NCI-H345 (cell line): ENCODE measurements at regions not wholly inside any gene's neighbourhood (a gene's known extent, or its start where the extent isn't known, plus 50 kb on each side); places are given as distances from the start of the nearest gene placed in this dataset.
"Not testable (repeated sequence)": the region's sequence is repeated elsewhere in the genome, so short reads cannot be mapped to it uniquely, and the experiment has no call there.

ENCODE experiments used
- DNase-seq: peaks from one replicate; lab custom pipeline; 2025; lab: John Stamatoyannopoulos, UW

GRCh38 chr14:34175574-34175973 is 224.7 kb upstream of the EGLN3 start:
- DNase-seq, result no peak

GRCh38 chr14:34174973-34175372 is 224.1 kb upstream of the EGLN3 start:
- DNase-seq, result peak; percentile 53

GRCh38 chr14:34173916-34174315 is 223.0 kb upstream of the EGLN3 start:
- no peak for DNase-seq

DNA sequence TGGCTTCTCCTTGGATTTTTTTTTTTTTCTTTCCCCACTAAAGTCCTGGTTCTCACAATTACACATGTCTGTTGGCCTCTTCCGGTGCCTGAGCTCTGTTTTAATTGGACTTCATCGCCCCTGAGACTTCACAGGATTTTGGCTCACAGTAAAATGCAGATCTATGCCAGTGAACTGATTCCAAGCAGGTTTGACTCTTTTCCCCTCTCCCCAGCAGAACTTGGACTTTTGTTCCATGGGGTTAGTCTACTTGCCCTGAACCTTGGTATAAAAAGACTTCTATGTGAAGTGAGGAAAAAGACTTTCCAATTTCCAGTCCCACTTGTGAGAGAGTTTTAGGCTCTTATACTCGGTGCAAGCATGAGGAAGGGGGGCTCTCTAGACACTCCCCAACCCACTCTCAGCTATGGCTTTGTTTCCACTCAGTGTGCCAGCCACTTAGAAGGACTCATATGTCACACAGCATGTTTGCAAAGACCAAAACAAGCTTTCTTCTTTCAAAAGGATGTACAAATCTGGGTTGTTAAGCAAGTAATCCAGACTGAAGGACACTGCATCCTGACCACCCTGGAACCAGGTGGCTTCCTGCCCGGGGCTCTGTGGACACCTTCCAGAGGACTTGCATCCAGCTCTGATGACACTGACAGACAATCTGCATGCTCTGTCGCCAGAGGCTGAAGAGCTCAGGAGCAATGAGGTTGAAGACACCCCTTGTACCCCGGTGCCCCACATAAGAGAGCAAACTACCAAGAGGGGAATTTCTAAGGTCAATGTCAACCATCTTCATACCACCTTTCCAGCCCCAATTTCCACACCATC is 221.9 kb upstream of the EGLN3 start:
- no peak for DNase-seq

- no peak for DNase-seq
These were observed 221.2 kb upstream of the EGLN3 start for GRCh38 chr14:34172173-34172451.

- DNase-seq, result no peak
These were observed 220.7 kb upstream of the EGLN3 start for GRCh38 chr14:34171431-34172172.

GRCh38 chr14:34170882-34171281 is 220.0 kb upstream of the EGLN3 start:
- no peak for DNase-seq

DNA sequence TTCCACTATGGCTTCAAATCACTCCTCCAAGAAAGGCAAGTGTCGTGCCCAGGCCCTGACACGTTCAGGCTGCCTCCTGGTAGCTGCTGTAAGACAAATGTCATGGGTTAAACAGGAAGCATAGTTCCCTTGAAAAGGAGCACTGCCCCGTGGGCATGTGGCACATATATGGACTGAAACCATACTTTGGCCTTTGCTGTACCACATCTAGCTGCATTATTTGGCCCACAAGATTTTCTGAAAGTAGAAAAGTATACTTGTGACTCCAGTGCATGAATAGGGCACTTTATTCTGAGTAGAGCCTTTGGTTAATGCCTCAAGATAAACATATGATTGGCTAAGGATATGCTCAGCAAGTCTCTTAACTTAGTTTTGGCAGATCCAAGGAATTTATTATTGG is 218.7 kb upstream of the EGLN3 start:
- DNase-seq, result no peak

- no peak for DNase-seq
These were observed 217.8 kb upstream of the EGLN3 start for GRCh38 chr14:34168656-34169055.

- no peak for DNase-seq
These were observed 215.0 kb upstream of the EGLN3 start for GRCh38 chr14:34165847-34166350.

DNA sequence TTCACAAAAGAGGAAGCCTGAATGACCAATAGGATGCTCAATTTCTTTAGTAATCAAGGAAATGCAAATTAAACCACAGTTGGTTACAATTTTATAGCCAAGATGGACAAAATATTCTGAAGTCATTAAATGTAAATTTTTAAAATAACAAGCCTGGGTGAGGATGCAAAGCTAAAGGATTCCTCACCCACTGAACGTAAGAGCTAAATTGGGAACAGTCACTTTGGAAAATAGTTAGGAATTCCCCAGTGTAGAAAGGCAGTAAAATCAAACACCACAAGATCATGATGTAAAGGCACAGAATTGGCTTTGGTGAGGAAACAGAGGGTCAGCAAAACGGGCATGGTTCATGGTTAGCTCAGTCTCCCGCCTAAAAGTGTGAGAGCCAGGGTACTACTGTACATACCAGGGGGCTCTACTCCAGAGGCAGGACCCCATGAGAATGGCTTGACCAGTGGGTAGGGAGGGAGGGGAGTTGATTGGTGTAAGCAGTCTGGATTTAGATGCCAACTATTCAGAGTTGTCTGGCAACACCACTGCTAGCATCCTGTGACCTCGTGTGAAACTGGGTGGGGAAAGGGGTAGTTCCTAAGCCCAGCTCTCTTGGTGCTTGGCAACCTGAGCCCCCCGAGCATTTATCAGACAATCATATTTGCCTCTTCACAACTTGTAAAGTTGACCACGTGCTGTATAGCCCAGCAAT is 213.4 kb upstream of the EGLN3 start:
- DNase-seq, result no peak

- no peak for DNase-seq
These were observed 210.6 kb upstream of the EGLN3 start for GRCh38 chr14:34161351-34162082.

DNA sequence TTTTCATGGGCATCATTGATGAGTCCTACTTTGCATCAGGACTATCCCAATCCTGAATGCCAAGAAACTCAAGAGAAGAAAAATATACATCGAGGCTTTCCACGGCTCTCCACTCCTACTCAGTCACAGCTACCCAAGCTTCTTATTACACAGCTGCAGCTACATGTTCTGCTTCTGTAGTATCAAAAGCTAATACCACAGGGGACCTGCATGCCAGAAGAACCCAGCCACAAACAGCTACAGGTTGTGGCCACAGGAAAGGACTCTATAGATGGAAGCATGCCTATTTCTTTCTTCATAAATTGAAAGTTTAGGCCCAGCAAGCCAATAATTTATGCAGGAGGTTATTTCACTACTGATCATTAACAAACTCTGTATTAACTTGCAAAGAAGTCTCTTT is 209.7 kb upstream of the EGLN3 start:
- no peak for DNase-seq

- DNase-seq, result no peak
These were observed 206.8 kb upstream of the EGLN3 start for GRCh38 chr14:34157651-34158050.

- no peak for DNase-seq
These were observed 196.6 kb upstream of the EGLN3 start for GRCh38 chr14:34147461-34147860.

DNA sequence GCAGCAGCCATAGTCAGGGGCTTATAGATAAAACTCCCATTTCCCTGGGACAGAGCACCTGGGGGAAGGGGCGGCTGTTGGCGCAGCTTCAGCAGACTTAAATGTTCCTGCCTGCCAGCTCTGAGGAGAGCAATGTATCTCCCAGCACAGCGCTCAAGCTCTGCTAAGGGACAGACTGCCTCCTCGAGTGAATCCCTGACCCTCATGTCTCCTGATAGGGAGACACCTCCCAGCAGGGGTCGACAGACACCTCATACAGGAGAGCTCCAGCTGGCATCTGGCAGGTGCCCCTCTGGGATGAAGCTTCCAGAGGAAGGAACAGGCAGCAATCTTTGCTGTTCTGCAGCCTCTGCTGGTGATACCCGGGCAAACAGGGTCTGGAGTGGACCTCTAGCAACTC is 189.3 kb upstream of the EGLN3 start:
- not testable (repeated sequence) for DNase-seq

GRCh38 chr14:34139160-34140121 is 188.6 kb upstream of the EGLN3 start:
- peak; percentile 88 for DNase-seq

GRCh38 chr14:34138175-34138574 is 187.3 kb upstream of the EGLN3 start:
- no peak for DNase-seq

DNA sequence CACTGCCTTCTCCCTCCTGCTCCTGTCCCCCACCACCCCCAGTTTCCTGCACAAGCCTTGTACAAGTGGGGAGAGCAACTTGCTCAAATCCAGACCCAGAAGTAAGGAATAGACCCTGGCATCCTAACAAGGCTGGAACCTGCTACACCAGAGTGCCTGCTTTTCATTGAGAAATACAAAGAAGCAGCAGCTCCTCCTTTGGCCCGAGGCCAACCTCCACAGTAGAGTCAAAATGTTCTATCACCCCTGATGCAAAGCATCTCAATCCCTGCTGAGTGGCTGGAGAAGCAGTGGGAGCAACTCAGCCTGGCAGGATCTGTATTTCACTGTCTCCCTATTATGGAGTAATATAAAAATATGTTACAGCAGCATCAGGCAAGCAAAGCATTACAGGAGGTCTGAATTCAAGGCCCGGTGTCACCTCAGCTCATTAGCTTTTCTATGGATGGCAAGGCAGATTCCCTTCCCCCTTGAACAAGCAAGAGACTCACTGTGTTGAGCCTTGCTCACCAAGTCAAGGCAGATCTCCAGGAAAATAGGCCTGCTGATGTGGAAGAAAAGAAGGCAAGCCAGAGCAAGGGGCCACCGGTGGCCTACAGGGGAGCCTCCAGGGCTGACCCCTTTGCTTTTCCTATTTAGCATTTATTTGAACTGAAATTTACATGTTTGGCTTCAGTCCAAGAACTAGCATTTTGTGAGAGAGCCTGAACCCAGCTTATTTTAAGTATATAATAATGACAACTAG is 186.3 kb upstream of the EGLN3 start:
- peak; percentile 81 for DNase-seq

DNA sequence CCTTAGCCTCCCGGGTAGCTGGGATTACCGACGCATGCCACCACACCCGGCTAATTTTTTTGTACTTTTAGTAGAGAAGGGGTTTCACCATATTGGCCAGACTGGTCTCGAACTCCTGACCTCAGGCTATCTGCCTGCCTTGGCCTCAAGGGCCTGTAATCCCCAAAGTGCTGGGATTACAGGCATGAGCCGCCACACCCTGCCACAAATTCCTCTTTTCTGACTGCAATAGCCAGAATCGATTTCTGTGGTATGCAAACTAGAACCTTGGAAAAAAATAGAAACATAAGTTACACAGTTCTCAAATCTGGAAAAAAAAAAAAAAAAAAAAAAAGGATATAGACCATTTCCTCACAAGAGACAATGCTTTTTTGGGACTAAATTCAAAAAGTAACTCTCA is 184.6 kb upstream of the EGLN3 start:
- no peak for DNase-seq
